ENCODE measurements at regions not wholly inside any gene's neighbourhood (a gene's known extent, or its start where the extent isn't known, plus 50 kb on each side); places are given as distances from the start of the nearest gene placed in this dataset.

DNA sequence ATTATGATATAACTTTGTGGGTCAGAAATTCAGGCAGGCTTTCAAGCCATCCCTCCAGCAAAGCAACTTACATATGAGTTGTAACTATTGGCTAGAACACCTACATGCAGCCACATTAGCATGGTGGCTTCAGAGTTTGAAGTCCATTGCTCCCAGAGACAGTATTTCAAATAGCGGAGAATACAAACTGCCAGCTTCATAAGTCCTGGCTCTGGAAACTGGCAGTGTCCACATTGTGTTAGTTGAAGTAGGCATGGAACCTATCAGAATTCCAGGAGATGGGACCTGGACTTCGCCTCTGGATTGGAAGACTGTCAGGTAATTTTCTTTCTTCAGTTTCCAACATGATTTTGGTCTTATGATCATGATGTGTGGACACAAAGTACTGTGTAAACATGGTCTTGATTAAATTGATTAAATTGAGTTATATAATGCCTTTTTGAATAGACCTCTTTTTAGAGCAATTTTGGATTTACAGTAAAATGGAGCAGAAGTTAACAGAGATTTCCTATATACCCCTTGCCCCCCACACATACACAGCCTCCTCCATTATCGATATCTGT lies 209.9 kb upstream of the NAV2 start:
- no peak for DNase-seq (ENCODE audit: low read depth in 1 of 2, low spot score in 1 of 2)
- Histone ChIP-seq H3K27me3 (ENCODE audit: insufficient read depth, poor library complexity, severe bottlenecking) (no peaks in the 10 kb centered on the region), H3K27ac (replicated peaks) (no peak overlapping the region), H3K4me3 (replicated peaks; ENCODE audit: insufficient read depth, low read length) (no peak overlapping the region)
- TF ChIP-seq REST (IDR thresholded peaks at IDR 0.05; ENCODE audit: insufficient replicate concordance, low read depth) (no peak), POLR2AphosphoS5 (IDR thresholded peaks at IDR 0.05; ENCODE audit: low read depth) (no peak), GABPA (IDR thresholded peaks at IDR 0.05; ENCODE audit: low read depth) (no peak), CTCF (IDR thresholded peaks at IDR 0.05; ENCODE audit: insufficient read depth, low read length) (no peak)

DNA sequence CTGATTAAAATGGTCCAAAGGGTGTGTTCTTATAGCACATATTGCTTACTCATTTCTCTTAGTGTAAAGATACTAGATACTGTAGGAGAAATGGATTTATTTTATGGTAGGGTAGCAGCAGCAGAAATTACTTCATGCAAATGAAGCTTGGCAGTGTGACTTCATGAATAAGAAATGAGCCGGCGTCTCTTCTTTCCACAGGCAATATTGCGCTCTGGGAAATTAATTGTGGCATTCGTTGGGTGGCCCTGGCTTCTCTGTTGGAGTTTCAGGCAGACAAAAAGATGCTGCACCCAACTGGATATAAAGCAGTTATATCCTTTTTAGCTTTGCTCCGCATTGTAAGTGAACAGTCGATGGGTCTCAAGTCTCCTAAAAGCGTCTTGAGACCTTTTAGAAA lies 211.0 kb upstream of the NAV2 start:
- Histone ChIP-seq H3K4me3 (replicated peaks; ENCODE audit: insufficient read depth, low read length) (no peak overlapping the region), H3K27me3 (ENCODE audit: insufficient read depth, poor library complexity, severe bottlenecking) (no peaks in the 10 kb centered on the region), H3K27ac (replicated peaks) (no peak overlapping the region)
- TF ChIP-seq SPI1 (IDR thresholded peaks at IDR 0.05; ENCODE audit: borderline replicate concordance, low read depth): no peak
- TF ChIP-seq POLR2AphosphoS5 (IDR thresholded peaks at IDR 0.05; ENCODE audit: low read depth): no peak
- no peak for TF ChIP-seq GABPA (IDR thresholded peaks at IDR 0.05; ENCODE audit: low read depth)
- TF ChIP-seq CTCF (IDR thresholded peaks at IDR 0.05; ENCODE audit: insufficient read depth, low read length): no peak
- TF ChIP-seq REST (IDR thresholded peaks at IDR 0.05; ENCODE audit: insufficient replicate concordance, low read depth): no peak
- no peak for DNase-seq (ENCODE audit: low read depth in 1 of 2, low spot score in 1 of 2)

GRCh38 chr11:19499999-19500398 lies 212.6 kb upstream of the NAV2 start:
- H3K27me3 ChIP-seq (ENCODE audit: insufficient read depth, poor library complexity, severe bottlenecking): no peaks in the 10 kb centered on the region
- no peak overlapping the region for H3K4me3 ChIP-seq (replicated peaks; ENCODE audit: insufficient read depth, low read length)
- H3K27ac ChIP-seq (replicated peaks): no peak overlapping the region
- TF ChIP-seq CTCF (IDR thresholded peaks at IDR 0.05; ENCODE audit: insufficient read depth, low read length): no peak
- no peak for TF ChIP-seq SPI1 (IDR thresholded peaks at IDR 0.05; ENCODE audit: borderline replicate concordance, low read depth)
- no peak for TF ChIP-seq REST (IDR thresholded peaks at IDR 0.05; ENCODE audit: insufficient replicate concordance, low read depth)
- no peak for TF ChIP-seq POLR2AphosphoS5 (IDR thresholded peaks at IDR 0.05; ENCODE audit: low read depth)
- no peak for TF ChIP-seq GABPA (IDR thresholded peaks at IDR 0.05; ENCODE audit: low read depth)
- no peak for DNase-seq (ENCODE audit: low read depth in 1 of 2, low spot score in 1 of 2)

Measured in HL-60 (cell line).